ENCODE measurements at regions not wholly inside any gene's neighbourhood (a gene's known extent, or its start where the extent isn't known, plus 50 kb on each side); places are given as distances from the start of the nearest gene placed in this dataset.
"Not testable (repeated sequence)": the region's sequence is repeated elsewhere in the genome, so short reads cannot be mapped to it uniquely, and the experiment has no call there.

- DNase-seq (ENCODE audit: extremely low read depth, low read depth) = no peak
Measured at GRCh38 chr3:5666455-5666854, 478.9 kb downstream of the EDEM1 start.

- no peak for DNase-seq (ENCODE audit: extremely low read depth, low read depth)
Measured at GRCh38 chr3:5673521-5673920, 486.0 kb downstream of the EDEM1 start.

DNA sequence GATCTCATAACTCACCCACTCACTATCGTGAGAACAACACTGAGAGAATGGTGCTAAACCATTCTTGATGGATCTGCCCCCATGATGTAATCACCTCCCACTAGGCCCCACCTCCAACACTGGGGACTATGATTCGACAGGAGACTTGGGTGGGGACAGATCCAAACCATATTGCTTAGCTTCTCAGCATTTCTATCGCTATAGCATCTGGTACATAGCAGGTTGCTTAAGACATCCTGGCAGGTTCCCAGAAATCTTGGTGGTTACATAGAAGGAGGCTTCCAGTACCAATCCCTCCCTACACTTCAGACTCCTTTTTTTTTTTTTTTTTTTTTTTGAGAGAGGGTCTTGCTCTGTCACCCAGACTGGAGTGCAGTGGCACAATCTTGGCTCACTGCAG is 487.8 kb downstream of the EDEM1 start:
- DNase-seq (ENCODE audit: extremely low read depth, low read depth) = no peak

- no peak for DNase-seq (ENCODE audit: extremely low read depth, low read depth)
Measured at GRCh38 chr3:5677555-5677954, 490.0 kb downstream of the EDEM1 start.

DNA sequence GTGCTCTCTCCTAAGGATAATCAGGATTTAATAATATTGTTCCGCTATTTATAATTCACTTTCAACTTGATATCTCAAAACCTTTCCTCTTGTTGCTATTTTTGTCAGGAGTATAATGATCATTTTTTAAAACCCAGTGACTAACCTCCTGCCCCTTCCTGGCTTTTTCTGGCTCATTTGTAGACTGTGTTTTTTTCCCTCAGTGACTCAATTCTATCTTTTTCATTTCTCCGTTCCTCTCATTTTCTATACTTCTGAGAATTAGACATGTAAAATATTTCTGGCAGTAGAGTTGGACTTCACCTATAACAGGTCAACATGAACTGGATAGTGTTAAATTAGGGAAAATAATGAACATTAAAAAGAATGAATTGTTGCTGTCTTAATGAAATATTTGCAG is 490.7 kb downstream of the EDEM1 start:
- no peak for DNase-seq (ENCODE audit: extremely low read depth, low read depth)

GRCh38 chr3:5678844-5679243 is 491.3 kb downstream of the EDEM1 start:
- DNase-seq (ENCODE audit: extremely low read depth, low read depth) = no peak

- no peak for DNase-seq (ENCODE audit: extremely low read depth, low read depth)
Measured at GRCh38 chr3:5687230-5687629, 499.7 kb downstream of the EDEM1 start.

GRCh38 chr3:5690490-5690889 is 503.0 kb downstream of the EDEM1 start:
- DNase-seq (ENCODE audit: extremely low read depth, low read depth) = no peak

GRCh38 chr3:5690904-5691532 is 503.5 kb downstream of the EDEM1 start:
- no peak for DNase-seq (ENCODE audit: extremely low read depth, low read depth)

DNA sequence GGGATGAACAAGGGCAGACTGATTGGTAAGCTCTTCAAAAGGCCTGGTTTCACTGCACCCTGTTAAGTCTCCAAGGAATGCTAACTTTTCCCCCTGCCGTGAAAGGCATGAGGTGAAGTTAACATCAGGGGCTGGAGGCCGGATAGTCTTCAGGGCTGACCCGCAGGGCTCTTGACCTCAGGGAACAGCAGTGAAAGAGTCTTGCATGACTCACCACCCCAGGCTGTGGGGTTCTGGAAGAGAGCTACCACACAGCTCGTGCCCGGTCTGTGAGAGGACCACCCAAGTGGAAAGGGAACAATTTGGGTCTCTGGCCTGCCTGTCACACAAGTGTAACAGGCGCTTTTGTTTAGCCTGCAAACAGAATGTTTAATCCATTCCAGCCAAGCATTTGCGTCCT is 504.9 kb downstream of the EDEM1 start:
- DNase-seq (ENCODE audit: extremely low read depth, low read depth) = no peak

- DNase-seq (ENCODE audit: extremely low read depth, low read depth) = no peak
Measured at GRCh38 chr3:5694266-5694665, 506.8 kb downstream of the EDEM1 start.

DNA sequence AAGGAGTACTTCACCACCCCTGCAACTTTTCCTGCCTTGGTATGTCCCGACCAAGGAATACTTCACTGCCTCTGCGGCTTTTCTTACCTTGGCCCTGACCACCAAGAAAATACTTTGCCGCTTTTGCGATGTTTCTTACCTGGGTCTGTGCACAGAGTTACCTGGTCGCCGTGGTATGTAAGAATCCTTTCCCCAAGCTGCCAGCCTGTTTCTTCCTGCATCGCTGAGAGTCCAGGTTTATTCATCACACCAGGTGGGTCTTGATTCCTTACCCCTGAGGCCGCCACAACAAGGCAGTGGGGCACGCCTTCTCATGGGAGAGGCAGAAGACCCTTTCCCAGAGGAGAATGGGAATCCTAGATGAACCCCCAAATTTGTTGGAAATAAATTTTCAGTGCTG is 511.3 kb downstream of the EDEM1 start:
- DNase-seq (ENCODE audit: extremely low read depth, low read depth) = no peak

DNA sequence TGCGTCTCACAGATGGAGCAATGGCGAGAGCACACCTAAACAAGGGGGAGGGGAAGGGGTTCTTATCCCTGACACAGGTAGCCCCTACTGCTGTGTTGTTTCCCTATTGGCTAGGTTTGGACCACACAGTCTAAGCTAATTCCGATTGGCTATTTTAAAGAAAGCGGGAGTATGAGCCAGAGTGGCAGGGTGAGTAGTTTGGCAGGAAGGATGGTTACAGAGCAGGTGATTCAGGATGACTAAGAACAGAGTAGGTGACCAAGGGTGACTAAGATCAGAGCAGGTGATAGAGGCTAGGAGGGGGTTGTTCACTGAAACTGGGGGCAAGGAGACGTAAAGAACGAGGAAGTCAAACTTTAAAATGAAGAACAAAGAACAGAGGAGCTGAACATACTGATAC is 511.8 kb downstream of the EDEM1 start:
- DNase-seq (ENCODE audit: extremely low read depth, low read depth) = no peak

DNA sequence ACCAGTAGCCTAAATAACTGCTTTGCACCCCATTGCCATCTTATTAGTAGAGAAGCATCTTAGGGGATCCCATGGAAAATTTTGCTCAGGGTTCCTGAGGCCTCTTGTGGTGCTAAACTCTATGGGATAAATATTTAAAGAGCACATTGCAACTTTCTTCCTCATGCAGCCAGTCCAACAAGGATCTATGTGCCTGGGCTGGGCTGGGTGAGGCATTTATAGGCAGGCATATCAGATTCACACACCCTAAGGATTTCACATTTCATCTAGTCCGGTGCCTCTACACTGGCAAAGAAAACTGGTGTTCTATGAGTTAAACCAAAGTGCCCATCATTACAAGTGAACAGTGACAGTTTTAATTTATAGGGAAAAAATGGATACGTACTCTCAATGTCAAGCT is 512.3 kb downstream of the EDEM1 start:
- DNase-seq (ENCODE audit: extremely low read depth, low read depth) = no peak

- not testable (repeated sequence) for DNase-seq (ENCODE audit: extremely low read depth, low read depth)
Measured at GRCh38 chr3:5701005-5701404, 513.5 kb downstream of the EDEM1 start.

DNA sequence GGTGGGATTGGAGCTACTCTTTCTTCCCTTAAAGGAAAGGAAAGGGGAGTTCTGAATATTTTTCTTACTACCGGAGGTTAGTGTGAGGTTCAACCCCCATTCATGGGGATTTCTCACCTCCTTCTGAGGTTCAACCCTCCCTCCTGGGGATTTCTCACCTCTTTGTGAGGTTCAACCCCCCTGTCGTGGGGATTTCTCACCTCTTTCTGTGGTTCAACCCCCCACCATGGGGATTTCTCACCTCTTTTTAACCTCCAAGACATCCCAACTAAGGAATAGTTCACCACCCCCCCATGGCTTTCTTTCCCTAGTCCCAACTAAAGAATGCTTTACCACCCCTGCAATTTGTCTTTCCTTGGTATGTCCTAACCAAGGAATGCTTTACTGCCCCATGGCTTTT is 520.3 kb downstream of the EDEM1 start:
- DNase-seq (ENCODE audit: extremely low read depth, low read depth) = no peak

DNA sequence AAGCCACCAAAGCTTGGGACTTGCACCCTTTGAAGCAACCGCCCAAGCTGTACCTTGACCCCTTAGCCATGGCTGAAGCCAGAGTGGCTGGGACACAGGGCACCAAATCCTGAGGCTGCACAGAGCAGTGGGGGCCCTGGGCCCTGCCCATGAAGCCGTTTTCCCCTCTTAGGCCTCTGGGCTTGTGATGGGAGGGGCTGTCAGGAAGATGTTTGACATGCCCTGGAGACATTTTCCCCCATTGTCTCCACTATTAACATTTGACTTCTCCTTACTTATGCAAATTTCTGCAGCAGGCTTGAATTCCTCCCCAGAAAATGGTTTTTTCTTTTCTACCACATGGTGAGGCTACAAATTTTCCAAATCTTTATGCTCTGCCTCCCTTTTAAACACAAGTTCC is 522.2 kb downstream of the EDEM1 start:
- DNase-seq (ENCODE audit: extremely low read depth, low read depth) = no peak

GRCh38 chr3:5710718-5711117 is 523.2 kb downstream of the EDEM1 start:
- no peak for DNase-seq (ENCODE audit: extremely low read depth, low read depth)

- no peak for DNase-seq (ENCODE audit: extremely low read depth, low read depth)
Measured at GRCh38 chr3:5717254-5717653, 529.7 kb downstream of the EDEM1 start.

- not testable (repeated sequence) for DNase-seq (ENCODE audit: extremely low read depth, low read depth)
Measured at GRCh38 chr3:5719668-5720067, 532.2 kb downstream of the EDEM1 start.

DNA sequence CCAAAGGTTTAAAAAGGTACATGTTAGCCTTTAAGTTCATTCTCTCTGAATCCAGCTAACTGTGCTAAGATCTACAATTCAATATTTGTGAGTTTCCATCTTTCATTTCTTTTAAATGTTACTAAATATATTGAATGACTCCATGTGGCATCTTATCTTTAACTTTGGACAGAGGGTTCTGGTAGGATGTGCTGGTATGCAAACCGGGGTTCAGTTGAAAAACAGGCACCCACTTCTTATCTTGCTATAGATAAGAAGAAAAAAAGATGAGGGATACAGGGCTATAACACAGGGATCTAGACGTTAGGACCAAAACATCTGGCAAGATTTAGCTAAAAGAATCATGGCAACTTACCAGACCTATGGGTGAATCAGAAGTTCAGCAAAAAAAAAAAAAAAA is 538.3 kb downstream of the EDEM1 start:
- DNase-seq (ENCODE audit: extremely low read depth, low read depth) = no peak

DNA sequence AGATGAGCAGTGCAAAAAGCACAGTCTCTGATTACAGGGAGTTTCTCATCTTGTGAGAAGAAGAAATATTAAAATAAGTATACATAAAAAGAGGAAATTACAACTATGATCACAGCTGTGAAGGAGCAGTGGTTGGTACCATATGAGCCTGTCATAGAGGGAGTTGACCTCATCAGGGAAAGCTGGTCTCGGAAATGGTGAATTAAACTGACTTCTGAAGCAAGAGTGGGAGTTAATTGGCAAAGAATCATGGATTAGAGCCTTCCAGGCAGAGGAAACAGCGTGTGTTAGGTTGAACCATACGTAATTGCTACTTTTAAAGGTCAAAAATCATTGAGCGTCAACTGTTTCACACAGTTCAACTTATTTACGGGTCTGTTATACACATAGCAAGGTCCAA is 539.1 kb downstream of the EDEM1 start:
- no peak for DNase-seq (ENCODE audit: extremely low read depth, low read depth)

DNA sequence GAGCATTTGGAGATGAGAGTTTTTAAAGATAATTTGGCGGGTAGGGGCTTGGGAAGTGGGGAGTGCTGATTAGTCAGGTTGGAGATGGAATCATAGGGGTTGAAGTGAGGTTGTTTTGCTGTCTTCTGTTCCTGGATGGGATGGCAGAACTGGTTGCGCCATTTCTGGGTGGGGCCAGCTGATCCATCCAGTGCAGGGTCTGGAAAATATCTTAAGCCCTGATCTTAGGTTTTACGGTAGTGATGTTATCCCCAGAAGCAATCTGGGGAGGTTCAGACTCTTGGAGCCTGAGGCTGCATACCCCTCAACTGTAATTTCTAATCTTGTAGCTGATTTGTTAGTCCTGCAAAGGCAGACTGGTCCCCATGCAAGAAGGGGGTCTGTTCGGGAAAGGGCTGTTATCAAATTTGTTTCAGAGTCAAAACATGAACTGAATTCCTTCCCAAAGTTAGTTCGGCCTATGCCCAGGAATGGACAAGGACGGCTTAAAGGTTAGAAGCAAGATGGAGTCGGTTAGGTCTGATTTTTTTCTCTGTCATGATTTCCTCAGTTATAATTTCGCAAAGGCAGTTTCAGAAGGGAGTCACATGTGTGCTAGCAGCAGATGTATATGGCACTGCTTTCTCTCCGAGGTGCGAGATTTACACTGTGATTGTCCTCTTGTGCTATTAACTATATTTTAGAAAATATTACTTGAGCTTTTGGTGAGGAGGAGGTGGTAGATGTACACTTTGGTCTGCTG is 540.4 kb downstream of the EDEM1 start:
- no peak for DNase-seq (ENCODE audit: extremely low read depth, low read depth)

All from NCI-H460 (cell line).